Nephron progenitor cell (in vitro differentiated cells): ENCODE measurements at regions not wholly inside any gene's neighbourhood (a gene's known extent, or its start where the extent isn't known, plus 50 kb on each side); places are given as distances from the start of the nearest gene placed in this dataset.
A peak's percentile ranks its signal among the peaks of the same experiment; 100 is the strongest.

Experiments used
- DNase-seq: peaks from one replicate; pipeline ENCODE4 v3.0.0; 2021
- H3K27ac Mint-ChIP-seq: 2 replicates; pipeline ENCODE4 v1.8.0; 2021; ENCODE audit warnings: mild to moderate bottlenecking, moderate library complexity, mixed read lengths
- H3K27me3 Mint-ChIP-seq: 2 replicates; pipeline ENCODE4 v1.8.0; 2021; ENCODE audit warnings: mild to moderate bottlenecking, low read depth, mixed read lengths; ENCODE audit not compliant: poor library complexity
- H3K36me3 Mint-ChIP-seq: 2 replicates; pipeline ENCODE4 v1.8.0; 2021; ENCODE audit warnings: low read depth, mixed read lengths
- H3K4me1 Mint-ChIP-seq: 2 replicates; pipeline ENCODE4 v1.8.0; 2021; ENCODE audit warnings: mixed read lengths
- H3K4me3 Mint-ChIP-seq: 2 replicates; pipeline ENCODE4 v1.8.0; 2021; ENCODE audit warnings: mild to moderate bottlenecking, moderate library complexity, mixed read lengths
- H3K9me3 Mint-ChIP-seq: 2 replicates; pipeline ENCODE4 v1.8.0; 2021; ENCODE audit warnings: mild to moderate bottlenecking, moderate library complexity, mixed read lengths
- TF ChIP-seq, protein P1 (sequence below): fragments of 200-600 bp; sonication (generic); IDR thresholded peaks from 2 replicates; pipeline ENCODE4 v1.5.0; 2021; ENCODE audit warnings: antibody characterized with exemption

DNA sequence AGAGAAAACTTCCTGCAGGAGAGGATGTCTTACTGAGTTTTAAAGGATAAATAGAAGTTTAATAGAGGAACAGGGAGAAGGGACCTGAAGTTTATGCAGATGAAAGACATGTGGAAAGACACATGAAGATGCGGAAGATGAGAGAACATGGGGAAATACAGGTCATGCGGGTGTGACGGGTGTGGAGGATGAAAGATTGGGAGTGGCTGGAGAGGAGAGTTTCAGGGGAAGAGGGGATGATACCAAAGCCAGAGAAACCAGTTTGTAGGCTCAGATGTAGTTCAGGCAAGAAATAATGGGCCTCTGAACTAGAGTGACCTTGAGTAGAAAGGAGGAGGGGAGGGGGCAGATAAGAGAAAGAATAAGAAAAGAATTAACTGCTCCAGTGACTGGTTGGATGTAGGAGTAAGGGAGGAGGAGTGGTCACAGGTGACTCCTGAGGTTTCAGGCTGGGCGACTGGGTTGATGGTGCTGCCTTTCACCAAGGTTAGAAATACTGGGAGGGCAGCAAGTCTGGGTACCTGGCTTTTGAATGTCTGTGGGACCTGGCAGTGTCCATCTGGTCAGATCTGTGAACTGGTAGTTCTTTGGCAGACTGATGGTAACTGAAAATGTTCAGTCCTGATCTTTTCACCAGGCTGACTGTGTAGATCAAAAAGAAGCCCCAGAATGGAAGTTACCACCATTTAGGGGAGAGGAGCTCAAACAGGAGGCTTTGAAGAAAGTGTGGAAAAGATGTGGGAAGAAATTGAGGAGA is 69.4 kb downstream of the TET3 start:
- Mint-ChIP-seq H3K4me3 (no peak overlapping the region), H3K4me1 (peaks cover 22% of the 10 kb centered on the region), H3K27ac (peak overlapping the region; percentile 5), H3K27me3 (peaks cover 7% of the 10 kb centered on the region), H3K36me3 (peaks cover 54% of the 10 kb centered on the region), H3K9me3 (no peaks in the 10 kb centered on the region)
- TF ChIP-seq, protein P1, sequence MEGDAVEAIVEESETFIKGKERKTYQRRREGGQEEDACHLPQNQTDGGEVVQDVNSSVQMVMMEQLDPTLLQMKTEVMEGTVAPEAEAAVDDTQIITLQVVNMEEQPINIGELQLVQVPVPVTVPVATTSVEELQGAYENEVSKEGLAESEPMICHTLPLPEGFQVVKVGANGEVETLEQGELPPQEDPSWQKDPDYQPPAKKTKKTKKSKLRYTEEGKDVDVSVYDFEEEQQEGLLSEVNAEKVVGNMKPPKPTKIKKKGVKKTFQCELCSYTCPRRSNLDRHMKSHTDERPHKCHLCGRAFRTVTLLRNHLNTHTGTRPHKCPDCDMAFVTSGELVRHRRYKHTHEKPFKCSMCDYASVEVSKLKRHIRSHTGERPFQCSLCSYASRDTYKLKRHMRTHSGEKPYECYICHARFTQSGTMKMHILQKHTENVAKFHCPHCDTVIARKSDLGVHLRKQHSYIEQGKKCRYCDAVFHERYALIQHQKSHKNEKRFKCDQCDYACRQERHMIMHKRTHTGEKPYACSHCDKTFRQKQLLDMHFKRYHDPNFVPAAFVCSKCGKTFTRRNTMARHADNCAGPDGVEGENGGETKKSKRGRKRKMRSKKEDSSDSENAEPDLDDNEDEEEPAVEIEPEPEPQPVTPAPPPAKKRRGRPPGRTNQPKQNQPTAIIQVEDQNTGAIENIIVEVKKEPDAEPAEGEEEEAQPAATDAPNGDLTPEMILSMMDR, result no peak
- DNase-seq, result no peak

DNA sequence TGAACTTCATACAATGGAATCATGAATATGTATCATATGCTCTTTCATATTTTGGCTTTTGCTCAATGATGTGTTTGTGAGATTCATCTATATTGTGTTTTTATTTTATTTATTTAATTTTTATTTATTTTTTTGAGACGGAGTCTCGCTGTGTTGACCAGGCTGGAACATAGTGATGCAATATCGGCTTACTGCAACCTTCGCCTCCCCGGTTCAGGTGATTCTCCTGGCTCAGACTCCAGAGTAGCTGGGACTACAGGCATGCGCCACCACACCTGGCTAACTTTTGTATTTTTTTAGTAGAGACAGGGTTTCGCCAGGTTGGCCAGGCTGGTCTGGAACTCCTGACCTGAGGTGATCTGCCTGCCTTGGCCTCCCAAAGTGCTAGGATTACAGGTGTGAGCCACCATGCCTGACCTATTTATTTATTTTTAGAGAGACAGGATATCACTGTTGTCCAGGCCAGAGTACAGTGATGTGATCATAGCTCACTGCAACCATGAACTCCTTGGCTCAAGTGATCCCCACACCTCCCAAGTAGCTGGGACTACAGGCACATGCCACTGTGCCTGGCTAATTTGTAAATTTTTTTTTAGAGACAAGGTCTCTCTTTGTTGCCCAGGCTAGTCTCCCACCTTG is 74.5 kb downstream of the TET3 start:
- H3K27ac Mint-ChIP-seq, result no peak overlapping the region

DNA sequence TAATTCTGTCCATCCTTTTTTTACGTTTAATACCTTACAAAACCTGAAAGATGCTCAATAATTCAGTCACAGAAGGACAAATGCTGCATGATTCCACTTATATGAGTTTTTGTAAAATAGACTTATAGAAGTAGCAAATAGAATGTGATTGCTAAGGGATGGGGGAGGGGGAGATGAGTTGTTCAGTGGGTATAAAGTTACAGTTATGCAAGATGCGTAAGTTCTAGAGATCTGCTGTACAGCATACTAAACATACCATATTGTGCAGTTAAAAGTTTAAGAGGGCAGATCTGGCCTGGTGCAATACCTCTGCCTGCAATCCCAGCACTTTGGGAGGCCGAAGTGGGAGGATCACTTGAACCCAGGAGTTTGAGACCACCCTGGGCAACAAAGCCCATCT is 78.8 kb downstream of the TET3 start:
- TF ChIP-seq, protein P1, result no peak
- Mint-ChIP-seq H3K27ac (no peak overlapping the region), H3K4me1 (no peaks in the 10 kb centered on the region), H3K36me3 (peaks cover 66% of the 10 kb centered on the region), H3K27me3 (no peaks in the 10 kb centered on the region), H3K4me3 (no peak overlapping the region), H3K9me3 (peaks cover 33% of the 10 kb centered on the region)
- no peak for DNase-seq

More for the DNA sequence above, 74.5 kb downstream of the TET3 start:
- H3K4me3 Mint-ChIP-seq, result no peak overlapping the region
- TF ChIP-seq, protein P1, result no peak
- peaks cover 33% of the 10 kb centered on the region for H3K9me3 Mint-ChIP-seq
- DNase-seq, result no peak
- H3K27me3 Mint-ChIP-seq, result no peaks in the 10 kb centered on the region
- H3K4me1 Mint-ChIP-seq, result peaks cover under 1% of the 10 kb centered on the region
- peaks cover 76% of the 10 kb centered on the region for H3K36me3 Mint-ChIP-seq

DNA sequence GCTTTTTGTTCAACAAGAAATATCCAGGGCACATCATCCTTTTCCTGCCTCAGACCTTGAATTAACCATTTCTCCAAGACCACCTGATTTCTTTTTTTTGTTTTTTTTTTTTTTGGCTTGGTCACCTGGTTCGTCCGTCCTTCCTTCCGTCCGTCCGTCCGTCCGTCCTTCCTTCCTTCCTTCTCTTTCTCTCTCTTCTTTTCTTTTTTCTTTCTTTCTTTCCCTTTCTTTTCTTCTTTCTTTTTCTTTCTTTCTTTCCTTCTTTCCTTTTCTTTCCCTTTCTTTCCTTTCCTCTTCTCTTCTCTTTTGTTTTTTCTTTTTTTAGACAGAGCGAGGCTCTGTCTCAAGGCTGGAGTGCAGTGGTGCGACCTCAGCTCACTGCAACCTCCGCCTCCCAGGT is 80.7 kb downstream of the TET3 start:
- H3K27me3 Mint-ChIP-seq, result no peaks in the 10 kb centered on the region
- H3K27ac Mint-ChIP-seq, result no peak overlapping the region
- no peaks in the 10 kb centered on the region for H3K4me1 Mint-ChIP-seq
- H3K9me3 Mint-ChIP-seq, result peaks cover 27% of the 10 kb centered on the region
- TF ChIP-seq, protein P1, result no peak
- peaks cover 63% of the 10 kb centered on the region for H3K36me3 Mint-ChIP-seq
- DNase-seq, result no peak
- no peak overlapping the region for H3K4me3 Mint-ChIP-seq

DNA sequence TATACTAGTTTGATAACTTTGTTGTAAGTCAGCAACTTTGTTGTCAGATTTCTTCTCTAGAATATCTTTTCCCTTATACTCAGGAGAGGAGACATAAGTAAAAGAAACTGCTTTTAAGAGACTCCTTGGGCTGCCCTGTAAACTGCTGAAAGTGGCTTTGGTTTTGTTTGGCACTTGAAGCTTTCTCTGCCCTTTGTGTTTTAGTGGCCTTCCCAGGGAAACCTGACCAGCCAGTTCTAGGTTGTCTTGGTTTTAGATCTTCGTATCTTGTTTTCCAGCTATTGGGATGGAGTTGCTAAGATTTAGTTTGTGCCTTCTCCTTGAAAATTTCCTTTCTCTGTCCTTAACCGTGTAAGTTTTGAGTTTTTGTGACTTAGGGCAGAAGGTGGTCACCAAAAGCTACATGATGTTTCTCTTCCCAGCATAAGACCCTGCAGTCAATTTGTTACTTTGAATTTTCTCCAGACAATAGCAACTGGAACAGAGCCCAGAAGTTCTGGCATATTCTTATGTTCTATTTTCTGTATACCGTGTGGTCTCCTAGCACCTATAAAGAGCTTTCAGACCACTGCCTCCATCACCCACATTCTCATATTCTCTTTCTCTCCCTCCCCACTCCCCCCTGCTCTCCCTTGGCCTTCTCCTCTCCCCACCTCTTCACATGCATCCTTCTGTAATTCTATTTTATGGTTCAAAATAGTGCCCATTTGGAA is 81.1 kb downstream of the BOLA3 start:
- Mint-ChIP-seq H3K4me3 (no peak overlapping the region), H3K27ac (no peak overlapping the region), H3K9me3 (peaks cover 23% of the 10 kb centered on the region), H3K36me3 (peaks cover 59% of the 10 kb centered on the region), H3K4me1 (no peaks in the 10 kb centered on the region), H3K27me3 (no peaks in the 10 kb centered on the region)
- no peak for DNase-seq
- TF ChIP-seq, protein P1, result no peak
